Endothelial cell of umbilical vein (primary cell): ENCODE measurements at regions not wholly inside any gene's neighbourhood (a gene's known extent, or its start where the extent isn't known, plus 50 kb on each side); places are given as distances from the start of the nearest gene placed in this dataset.
"Not testable (repeated sequence)": the region's sequence is repeated elsewhere in the genome, so short reads cannot be mapped to it uniquely, and the experiment has no call there.

Source experiments
- BruUV-seq: library from RNA; stranded (reverse); fragments of 400-500 nt; replicated peaks from 2 replicates; lab custom pipeline; 2021; lab: Mats Ljungman, UMichigan
- CTCF ChIA-PET: fragments of 300-600, 350-600 bp; sonication (Branson Sonifier 250); formaldehyde crosslinking; loops from one replicate; lab custom pipeline; 2021; ENCODE audit warnings: antibody characterized with exemption, inconsistent platforms; lab: Charles Lee
- POLR2A ChIA-PET: fragments of 300-600, 350-600 bp; sonication (Branson Sonifier 250); formaldehyde crosslinking; loops from one replicate; lab custom pipeline; 2021; ENCODE audit warnings: antibody characterized with exemption, inconsistent platforms; lab: Charles Lee
- DNase-seq: peaks from one replicate; pipeline ENCODE4 v3.0.0-alpha.2; 2011; ENCODE audit warnings: low read depth, low spot score
- FAIRE-seq: peaks from 2 replicates; lab custom pipeline; 2011; peaks lifted over from hg19 to GRCh38; lab: Jason Lieb, UNC
- H2AFZ ChIP-seq: 2 replicates; pipeline ENCODE4 v1.6.0; 2012; ENCODE audit warnings: low read depth, low read length, control low read depth, inconsistent platforms
- H3K27ac ChIP-seq: 2 replicates; pipeline ENCODE4 v1.5.1; 2011; ENCODE audit warnings: low read depth, mild to moderate bottlenecking, control low read depth, low read length, moderate library complexity; ENCODE audit not compliant: insufficient read depth
- H3K27me3 ChIP-seq, 2 experiments: 2 replicates each; pipeline versions ENCODE4 v1.6.0 to v1.6.1; 2011; ENCODE audit warnings: low read length in 2 of 2, mixed read lengths in 1 of 2; ENCODE audit not compliant: control insufficient read depth in 2 of 2, insufficient read depth in 2 of 2
- H3K36me3 ChIP-seq, 2 experiments: 2 replicates in 1 of 2; 3 replicates in 1 of 2; pipeline ENCODE4 v1.5.1; 2011; ENCODE audit warnings: low read length in 2 of 2, mild to moderate bottlenecking in 1 of 2, moderate library complexity in 1 of 2; ENCODE audit not compliant: control insufficient read depth in 2 of 2, insufficient read depth in 2 of 2; ENCODE audit errors: extremely low read depth in 1 of 2
- H3K4me1 ChIP-seq: 3 replicates; pipeline ENCODE4 v1.5.1; 2011; ENCODE audit warnings: mild to moderate bottlenecking, low read length; ENCODE audit not compliant: control insufficient read depth, insufficient read depth; ENCODE audit errors: extremely low read depth
- H3K4me2 ChIP-seq: 2 replicates; pipeline ENCODE4 v1.6.1; 2011; ENCODE audit warnings: low read length, control low read depth, mixed read lengths; ENCODE audit not compliant: insufficient read depth
- H3K4me3 ChIP-seq, 3 experiments: fragments of 200-600 bp in 1 of 3; sonication (generic), shearing (Covaris generic) in 1 of 3; replicated peaks in 1 of 3; 2 replicates each; pipeline ENCODE4 v1.5.1; 2011 to 2016; ENCODE audit warnings: control low read depth in 3 of 3, low read length in 3 of 3, mild to moderate bottlenecking in 2 of 3, inconsistent platforms in 1 of 3, low read depth in 1 of 3, moderate library complexity in 1 of 3; ENCODE audit not compliant: insufficient read depth in 1 of 3
- H3K79me2 ChIP-seq: 2 replicates; pipeline ENCODE4 v1.6.0; 2012; ENCODE audit warnings: low read length, inconsistent platforms; ENCODE audit not compliant: control insufficient read depth, insufficient read depth
- H3K9ac ChIP-seq: replicated peaks from 2 replicates; pipeline ENCODE3; 2011; ENCODE audit warnings: low read length, control low read depth; ENCODE audit not compliant: insufficient read depth; ENCODE audit errors: extremely low read depth
- H3K9me1 ChIP-seq: replicated peaks from 3 replicates; pipeline ENCODE4 v1.6.0; 2011; ENCODE audit warnings: mild to moderate bottlenecking, low read length; ENCODE audit not compliant: control insufficient read depth, insufficient read depth; ENCODE audit errors: extremely low read depth
- H3K9me3 ChIP-seq: replicated peaks from 2 replicates; pipeline ENCODE4 v1.5.1; 2012; ENCODE audit warnings: low read length, inconsistent platforms; ENCODE audit not compliant: control insufficient read depth, insufficient read depth
- H4K20me1 ChIP-seq: replicated peaks from 2 replicates; pipeline ENCODE3; 2011; ENCODE audit warnings: mild to moderate bottlenecking, low read length; ENCODE audit not compliant: control insufficient read depth, insufficient read depth; ENCODE audit errors: extremely low read depth
- EZH2 ChIP-seq: IDR thresholded peaks from 2 replicates; pipeline ENCODE4 v1.6.1; 2012; ENCODE audit warnings: borderline replicate concordance, low read depth, mild to moderate bottlenecking, moderate library complexity, low read length, inconsistent platforms; ENCODE audit not compliant: severe bottlenecking
- FOS ChIP-seq: IDR thresholded peaks from 2 replicates; pipeline ENCODE4 v1.6.1; 2011; ENCODE audit warnings: mild to moderate bottlenecking, low read length, moderate library complexity, borderline replicate concordance; ENCODE audit not compliant: insufficient read depth
- GATA2 ChIP-seq: IDR thresholded peaks from 2 replicates; pipeline ENCODE4 v1.7.0; 2011; ENCODE audit warnings: low read depth, mild to moderate bottlenecking, moderate library complexity, mixed read lengths, low read length; ENCODE audit not compliant: insufficient read length, insufficient read depth
- JUN ChIP-seq: IDR thresholded peaks from 2 replicates; pipeline ENCODE4 v1.6.1; 2011; ENCODE audit warnings: borderline replicate concordance, low read depth; ENCODE audit not compliant: insufficient read length, insufficient read depth
- MYC ChIP-seq: IDR thresholded peaks from one replicate; pipeline ENCODE4 v1.6.1; 2011; ENCODE audit warnings: mild to moderate bottlenecking, low read depth, low read length
- POLR2A ChIP-seq: IDR thresholded peaks from 2 replicates; pipeline ENCODE4 v1.6.1; 2012; ENCODE audit warnings: low read depth, mild to moderate bottlenecking, control low read depth, low read length
- POLR2AphosphoS5 ChIP-seq: IDR thresholded peaks from 2 replicates; pipeline ENCODE4 v1.6.1; 2012; ENCODE audit warnings: low read depth, mild to moderate bottlenecking, control low read depth, low read length, moderate library complexity; ENCODE audit not compliant: insufficient read depth
- dilution Hi-C: fragments of 300-500 bp; cut with MboI; formaldehyde crosslinking; loops from one replicate; pipeline ENCODE4 v1.15.0; 2019; ENCODE audit warnings: low sequenced_read_pairs; ENCODE audit not compliant: extremely low pct_ligation_motif_present
- intact Hi-C: fragments of 100-400 bp; cut with micrococcal nuclease; formaldehyde crosslinking; loops from one replicate; pipeline ENCODE4 v1.10.0; 2022
- TF ChIP-seq, protein P1 (sequence below): IDR thresholded peaks from 2 replicates; pipeline ENCODE4 v1.6.1; 2011; ENCODE audit not compliant: insufficient read depth, insufficient read length
- TF ChIP-seq, protein P2 (sequence below), 2 donors: IDR thresholded peaks; 1 replicate in 1 of 2; 2 replicates in 1 of 2; pipeline ENCODE4 v1.5.1; 2011; ENCODE audit warnings: low read length in 2 of 2, mild to moderate bottlenecking in 2 of 2, moderate library complexity in 2 of 2, control low read depth in 1 of 2, inconsistent platforms in 1 of 2, low read depth in 1 of 2; ENCODE audit not compliant: insufficient read depth in 1 of 2; ENCODE audit errors: extremely low read depth in 1 of 2

DNA sequence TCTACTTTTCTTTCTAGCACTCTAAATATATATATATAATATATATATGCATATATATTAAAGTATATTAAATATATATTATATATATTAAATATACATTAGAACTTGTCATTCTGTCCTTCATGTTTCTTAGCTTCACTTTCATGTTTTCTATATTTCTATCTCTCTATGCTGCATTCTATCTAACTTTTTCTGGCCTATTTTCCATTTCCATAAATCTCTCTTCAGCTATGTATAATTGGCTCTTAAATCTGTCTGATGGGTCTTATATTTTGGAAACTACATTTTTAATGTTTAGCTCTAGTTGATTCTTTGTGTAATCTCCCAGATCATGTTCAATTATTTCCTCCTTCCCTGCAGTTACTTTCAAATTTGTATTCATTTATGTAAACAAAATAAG, 72.2 kb downstream of the MTNR1B start:
- DNase-seq (no peak), FAIRE-seq (no peak)
- ChIA-PET POLR2A (no interaction called here), CTCF (no interaction called here)
- Histone ChIP-seq H3K9me1 (no peaks in the 10 kb centered on the region), H3K79me2 (no peaks in the 10 kb centered on the region), H3K9me3 (no peaks in the 10 kb centered on the region), H3K36me3 (no peaks in the 10 kb centered on the region), H3K4me1 (no peaks in the 10 kb centered on the region), H3K27ac (no peak overlapping the region), H2AFZ (no peak overlapping the region), H3K9ac (no peak overlapping the region), H4K20me1 (no peaks in the 10 kb centered on the region), H3K4me3 (no peak overlapping the region), H3K27me3 (no peaks in the 10 kb centered on the region), H3K4me2 (no peak overlapping the region)
- dilution Hi-C loops = no loop called here
- BruUV-seq = no TSS peak
- intact Hi-C loops = no loop called here
- no peak for TF ChIP-seq GATA2
- TF ChIP-seq FOS = no peak
- TF ChIP-seq JUN = no peak
- no peak for TF ChIP-seq MYC
- TF ChIP-seq, protein P1, sequence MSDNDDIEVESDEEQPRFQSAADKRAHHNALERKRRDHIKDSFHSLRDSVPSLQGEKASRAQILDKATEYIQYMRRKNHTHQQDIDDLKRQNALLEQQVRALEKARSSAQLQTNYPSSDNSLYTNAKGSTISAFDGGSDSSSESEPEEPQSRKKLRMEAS = no peak
- no peak for TF ChIP-seq POLR2A
- TF ChIP-seq EZH2 = no peak
- TF ChIP-seq, protein P2, sequence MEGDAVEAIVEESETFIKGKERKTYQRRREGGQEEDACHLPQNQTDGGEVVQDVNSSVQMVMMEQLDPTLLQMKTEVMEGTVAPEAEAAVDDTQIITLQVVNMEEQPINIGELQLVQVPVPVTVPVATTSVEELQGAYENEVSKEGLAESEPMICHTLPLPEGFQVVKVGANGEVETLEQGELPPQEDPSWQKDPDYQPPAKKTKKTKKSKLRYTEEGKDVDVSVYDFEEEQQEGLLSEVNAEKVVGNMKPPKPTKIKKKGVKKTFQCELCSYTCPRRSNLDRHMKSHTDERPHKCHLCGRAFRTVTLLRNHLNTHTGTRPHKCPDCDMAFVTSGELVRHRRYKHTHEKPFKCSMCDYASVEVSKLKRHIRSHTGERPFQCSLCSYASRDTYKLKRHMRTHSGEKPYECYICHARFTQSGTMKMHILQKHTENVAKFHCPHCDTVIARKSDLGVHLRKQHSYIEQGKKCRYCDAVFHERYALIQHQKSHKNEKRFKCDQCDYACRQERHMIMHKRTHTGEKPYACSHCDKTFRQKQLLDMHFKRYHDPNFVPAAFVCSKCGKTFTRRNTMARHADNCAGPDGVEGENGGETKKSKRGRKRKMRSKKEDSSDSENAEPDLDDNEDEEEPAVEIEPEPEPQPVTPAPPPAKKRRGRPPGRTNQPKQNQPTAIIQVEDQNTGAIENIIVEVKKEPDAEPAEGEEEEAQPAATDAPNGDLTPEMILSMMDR (IDR thresholded peaks at IDR 0.05; ENCODE audit: extremely low read depth in 1 of 2, insufficient read depth in 1 of 2, low read depth in 1 of 2, low read length in 2 of 2) = no peak
- TF ChIP-seq POLR2AphosphoS5 = no peak

DNA sequence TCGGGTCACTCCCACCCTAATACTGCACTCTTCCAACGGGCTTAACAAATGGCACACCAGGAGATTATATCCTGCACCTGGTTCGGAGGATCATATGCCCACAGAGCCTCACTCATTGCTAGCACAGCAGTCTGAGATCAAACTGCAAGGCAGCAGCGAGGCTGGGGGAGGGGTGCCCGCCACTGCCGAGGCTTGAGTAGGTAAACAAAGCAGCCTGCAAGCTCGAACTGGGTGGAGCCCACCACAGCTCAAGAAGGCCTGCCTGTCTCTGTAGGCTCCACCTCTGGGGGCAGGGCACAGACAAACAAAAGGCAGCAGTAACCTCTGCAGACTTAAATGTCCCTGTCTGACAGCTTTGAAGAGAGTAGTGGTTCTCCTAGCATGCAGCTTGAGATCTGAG, 73.7 kb downstream of the MTNR1B start:
- H3K4me3 ChIP-seq, CTCF ChIA-PET, H3K4me1 ChIP-seq, POLR2A ChIA-PET, BruUV-seq, H3K9me1 ChIP-seq, H3K79me2 ChIP-seq, H3K9ac ChIP-seq, H4K20me1 ChIP-seq, dilution Hi-C loops, H3K36me3 ChIP-seq, H2AFZ ChIP-seq, H3K27ac ChIP-seq, DNase-seq, H3K4me2 ChIP-seq, FAIRE-seq, intact Hi-C loops, H3K9me3 ChIP-seq, H3K27me3 ChIP-seq: not testable (repeated sequence)
